ENCODE measurements at regions not wholly inside any gene's neighbourhood (a gene's known extent, or its start where the extent isn't known, plus 50 kb on each side); places are given as distances from the start of the nearest gene placed in this dataset.
A peak's percentile ranks its signal among the peaks of the same experiment; 100 is the strongest.

- TF ChIP-seq ATF3 (CRISPR knock-in tag; conservative IDR thresholded peaks at IDR 0.05): no peak
These were observed 57.5 kb upstream of the KLF13 start (continued) for GRCh38 chr15:31268911-31269784.

- Mint-ChIP-seq H3K9me3 (no peaks in the 10 kb centered on the region), H3K36me3 (no peaks in the 10 kb centered on the region), H3K27ac (peak overlapping the region; percentile 84; the same call in 1 of the 2 replicates), H3K27me3 (ENCODE audit: low read depth) (no peaks in the 10 kb centered on the region), H3K4me3 (no peak overlapping the region), H3K4me1 (peaks cover 22% of the 10 kb centered on the region)
- POLR2A ChIA-PET: no interaction called here
- DNase-seq (ENCODE audit: low spot score) (no peak), ATAC-seq (no peak)
- no peak for TF ChIP-seq ZNF425 (CRISPR knock-in tag; conservative IDR thresholded peaks at IDR 0.05)
- TF ChIP-seq CTCF (IDR thresholded peaks at IDR 0.05): no peak
- TF ChIP-seq TP53 (CRISPR knock-in tag; IDR thresholded peaks at IDR 0.05): no peak
- no peak for TF ChIP-seq ZNF121 (CRISPR knock-in tag; IDR thresholded peaks at IDR 0.05)
- TF ChIP-seq MAX (CRISPR knock-in tag; IDR thresholded peaks at IDR 0.05): no peak
- CTCF ChIA-PET: interaction anchor here (0.5 to 1.2 kb wide), 2 partner anchors 33 to 140 kb away, joined by 3 to 4 read pairs; no protein-coding TSS in a partner anchor
These were observed 56.6 kb upstream of the KLF13 start for GRCh38 chr15:31269816-31270575.

- Mint-ChIP-seq H3K27me3 (ENCODE audit: low read depth) (no peaks in the 10 kb centered on the region), H3K9me3 (no peaks in the 10 kb centered on the region), H3K4me3 (no peak overlapping the region), H3K36me3 (no peaks in the 10 kb centered on the region), H3K27ac (no peak overlapping the region), H3K4me1 (peaks cover 19% of the 10 kb centered on the region)
- CTCF ChIA-PET: interaction anchor here (0.5 to 1.2 kb wide), 3 partner anchors 32 to 141 kb away, joined by 3 to 4 read pairs (median 3); no protein-coding TSS in a partner anchor
- DNase-seq (ENCODE audit: low spot score) (peak; percentile 57), ATAC-seq (peak; percentile 89)
- POLR2A ChIA-PET: no interaction called here
- peak; percentile 37; the same call in 1 of the 2 replicates for TF ChIP-seq NFYB (CRISPR knock-in tag; conservative IDR thresholded peaks at IDR 0.05; ENCODE audit: low read depth)
- 0 out of 2 replicates have a peak, but pooled peaks have one; percentile 23 for TF ChIP-seq NR3C1 (CRISPR knock-in tag; conservative IDR thresholded peaks at IDR 0.05; ENCODE audit: low read depth)
- TF ChIP-seq ZNF425 (CRISPR knock-in tag; conservative IDR thresholded peaks at IDR 0.05): no peak
- TF ChIP-seq PRRX2 (CRISPR knock-in tag; IDR thresholded peaks at IDR 0.05): no peak
These were observed 55.9 kb upstream of the KLF13 start for GRCh38 chr15:31270767-31271166.

- no peaks in the 10 kb centered on the region for H3K36me3 Mint-ChIP-seq
- POLR2A ChIA-PET: no interaction called here
- no peak overlapping the region for H3K4me3 Mint-ChIP-seq
- H3K27ac Mint-ChIP-seq: no peak overlapping the region
- H3K9me3 Mint-ChIP-seq: no peaks in the 10 kb centered on the region
- no peak for DNase-seq (ENCODE audit: low spot score)
- no peaks in the 10 kb centered on the region for H3K27me3 Mint-ChIP-seq (ENCODE audit: low read depth)
- peaks cover 17% of the 10 kb centered on the region for H3K4me1 Mint-ChIP-seq
- ATAC-seq: no peak
- CTCF ChIA-PET: interaction anchor here (0.9 to 1.2 kb wide), 2 partner anchors 71 to 142 kb away, joined by 3 to 4 read pairs; no protein-coding TSS in a partner anchor
- TF ChIP-seq PRDM15 (CRISPR knock-in tag; IDR thresholded peaks at IDR 0.05) (no peak), ZNF263 (CRISPR knock-in tag; IDR thresholded peaks at IDR 0.05; ENCODE audit: low read depth) (no peak), FOXK1 (CRISPR knock-in tag; IDR thresholded peaks at IDR 0.05) (no peak), MYBL2 (CRISPR knock-in tag; IDR thresholded peaks at IDR 0.05) (no peak), E2F4 (CRISPR knock-in tag; IDR thresholded peaks at IDR 0.05; ENCODE audit: borderline replicate concordance, low read depth) (no peak)
These were observed 55.4 kb upstream of the KLF13 start for GRCh38 chr15:31271224-31271635.

All from WTC11 (cell line).